ENCODE measurements at regions not wholly inside any gene's neighbourhood (a gene's known extent, or its start where the extent isn't known, plus 50 kb on each side); places are given as distances from the start of the nearest gene placed in this dataset.
"Not testable (repeated sequence)": the region's sequence is repeated elsewhere in the genome, so short reads cannot be mapped to it uniquely, and the experiment has no call there.

GRCh38 chr5:39779831-39780230, 355.1 kb upstream of the DAB2 start:
- DNase-seq: no peak

- DNase-seq: no peak
Measured at GRCh38 chr5:39775797-39776365, 351.1 kb upstream of the DAB2 start.

GRCh38 chr5:39775086-39775796, 350.5 kb upstream of the DAB2 start:
- DNase-seq: no peak

GRCh38 chr5:39774605-39775004, 349.8 kb upstream of the DAB2 start:
- DNase-seq: no peak

- DNase-seq: no peak
Measured at GRCh38 chr5:39772307-39772706, 347.5 kb upstream of the DAB2 start.

GRCh38 chr5:39767916-39768315, 343.1 kb upstream of the DAB2 start:
- no peak for DNase-seq

GRCh38 chr5:39765366-39765765, 340.6 kb upstream of the DAB2 start:
- no peak for DNase-seq

GRCh38 chr5:39762761-39763160, 338.0 kb upstream of the DAB2 start:
- no peak for DNase-seq

- no peak for DNase-seq
Measured at GRCh38 chr5:39761199-39761950, 336.6 kb upstream of the DAB2 start.

GRCh38 chr5:39760385-39761198, 335.8 kb upstream of the DAB2 start:
- no peak for DNase-seq

GRCh38 chr5:39759701-39760100, 334.9 kb upstream of the DAB2 start:
- no peak for DNase-seq

GRCh38 chr5:39758426-39758825, 333.6 kb upstream of the DAB2 start:
- no peak for DNase-seq

- no peak for DNase-seq
Measured at GRCh38 chr5:39757131-39757530, 332.4 kb upstream of the DAB2 start.

- DNase-seq: no peak
Measured at GRCh38 chr5:39755986-39756385, 331.2 kb upstream of the DAB2 start.

GRCh38 chr5:39755452-39755851, 330.7 kb upstream of the DAB2 start:
- no peak for DNase-seq

GRCh38 chr5:39753747-39754146, 329.0 kb upstream of the DAB2 start:
- not testable (repeated sequence) for DNase-seq

GRCh38 chr5:39750661-39751060, 325.9 kb upstream of the DAB2 start:
- no peak for DNase-seq

GRCh38 chr5:39742916-39743315, 318.1 kb upstream of the DAB2 start:
- no peak for DNase-seq

- no peak for DNase-seq
Measured at GRCh38 chr5:39740404-39740803, 315.6 kb upstream of the DAB2 start.

GRCh38 chr5:39732166-39732565, 307.4 kb upstream of the DAB2 start:
- DNase-seq: no peak

- no peak for DNase-seq
Measured at GRCh38 chr5:39730699-39731098, 305.9 kb upstream of the DAB2 start.

GRCh38 chr5:39730006-39730405, 305.2 kb upstream of the DAB2 start:
- no peak for DNase-seq

- no peak for DNase-seq
Measured at GRCh38 chr5:39726467-39726866, 301.7 kb upstream of the DAB2 start.
